Suppressor macrophage (primary cell): ENCODE measurements at regions not wholly inside any gene's neighbourhood (a gene's known extent, or its start where the extent isn't known, plus 50 kb on each side); places are given as distances from the start of the nearest gene placed in this dataset.
"Not testable (repeated sequence)": the region's sequence is repeated elsewhere in the genome, so short reads cannot be mapped to it uniquely, and the experiment has no call there.

Source experiments
- DNase-seq, 4 experiments: peaks; one replicate each; pipeline ENCODE4 v3.0.0-alpha.2; 2020 to 2022

GRCh38 chr1:91148641-91149069 lies 126.8 kb upstream of the ZNF644 start:
- peak; percentile 68 to 81 (median 76) for DNase-seq

GRCh38 chr1:91141858-91142257 lies 120.0 kb upstream of the ZNF644 start:
- DNase-seq = no peak

GRCh38 chr1:91138959-91139358 lies 117.1 kb upstream of the ZNF644 start:
- no peak for DNase-seq

GRCh38 chr1:91137173-91137852 lies 115.5 kb upstream of the ZNF644 start:
- no peak for DNase-seq

DNA sequence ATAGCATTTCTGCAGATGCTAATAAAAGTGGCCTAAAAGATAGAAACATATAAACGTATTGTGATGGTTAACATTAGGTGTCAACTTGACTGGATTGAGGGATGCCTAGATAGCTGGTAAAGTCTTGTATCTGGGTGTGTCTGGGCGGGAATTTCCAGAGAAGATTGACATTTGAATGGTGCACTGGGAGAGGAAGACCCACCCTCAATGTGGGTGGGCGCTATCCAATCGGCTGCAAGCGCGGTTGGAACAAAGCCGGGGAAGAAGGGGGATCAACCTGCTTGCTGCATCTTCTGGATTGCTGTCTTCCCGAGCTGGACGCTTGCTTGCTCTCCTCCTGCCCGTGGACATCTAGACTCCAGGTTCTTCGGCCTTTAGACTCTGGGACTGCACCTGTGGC lies 114.0 kb upstream of the ZNF644 start:
- DNase-seq = no peak

- DNase-seq = no peak
Measured at GRCh38 chr1:91133248-91133647, 111.4 kb upstream of the ZNF644 start.

DNA sequence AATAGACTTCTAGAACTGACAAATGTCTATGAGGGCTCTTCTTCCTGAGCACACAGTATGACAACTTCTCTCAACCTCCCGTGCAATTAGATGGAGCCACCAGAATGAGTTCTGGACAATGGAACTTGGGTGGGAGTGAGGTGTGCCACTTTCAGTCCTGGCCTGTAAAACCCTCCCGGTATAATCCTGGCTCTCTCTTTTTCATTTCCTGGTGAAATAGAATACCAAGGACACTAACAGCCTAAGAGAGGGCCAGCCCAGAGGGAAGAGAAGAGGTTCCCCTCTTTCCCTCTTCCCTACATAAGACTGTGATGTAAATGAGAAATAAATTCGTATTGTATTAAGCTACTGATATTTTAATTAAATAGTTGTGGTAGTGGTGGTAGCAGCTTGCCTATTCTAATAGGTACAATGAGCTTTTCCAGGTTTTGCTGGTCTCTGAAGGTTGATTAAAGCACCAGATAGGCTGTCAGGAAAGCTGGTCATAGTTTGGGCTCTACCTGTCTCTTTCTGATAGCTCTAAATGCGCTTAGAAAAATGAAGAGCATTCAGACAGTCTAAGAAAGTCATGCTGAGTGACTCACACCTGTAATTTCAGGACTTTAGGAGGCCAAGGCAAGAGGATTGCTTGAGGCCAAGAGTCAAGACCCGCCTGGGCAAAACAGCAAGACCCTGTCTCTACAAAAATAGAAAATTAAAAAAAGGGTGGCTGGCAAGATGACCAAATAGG lies 108.6 kb upstream of the ZNF644 start:
- no peak for DNase-seq

DNA sequence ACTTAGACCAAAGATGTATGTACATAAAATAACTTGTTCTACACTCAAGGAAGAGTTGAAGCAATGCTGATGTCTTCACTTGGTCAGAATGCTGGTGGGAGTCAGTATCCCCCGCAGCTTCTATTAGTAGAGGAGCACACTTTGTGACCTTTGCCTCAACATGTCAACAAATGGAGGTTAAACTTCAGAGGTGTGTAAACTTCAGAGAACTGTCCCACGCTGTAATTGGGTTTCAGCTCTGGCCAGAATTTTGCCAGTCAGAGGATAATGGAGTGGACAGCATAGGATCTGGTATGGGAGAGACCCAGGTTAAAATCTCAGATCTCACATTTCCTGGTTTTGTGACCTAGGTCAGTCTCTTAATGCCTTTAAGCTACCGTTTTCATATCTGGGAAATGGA lies 107.6 kb upstream of the ZNF644 start:
- DNase-seq = no peak

DNA sequence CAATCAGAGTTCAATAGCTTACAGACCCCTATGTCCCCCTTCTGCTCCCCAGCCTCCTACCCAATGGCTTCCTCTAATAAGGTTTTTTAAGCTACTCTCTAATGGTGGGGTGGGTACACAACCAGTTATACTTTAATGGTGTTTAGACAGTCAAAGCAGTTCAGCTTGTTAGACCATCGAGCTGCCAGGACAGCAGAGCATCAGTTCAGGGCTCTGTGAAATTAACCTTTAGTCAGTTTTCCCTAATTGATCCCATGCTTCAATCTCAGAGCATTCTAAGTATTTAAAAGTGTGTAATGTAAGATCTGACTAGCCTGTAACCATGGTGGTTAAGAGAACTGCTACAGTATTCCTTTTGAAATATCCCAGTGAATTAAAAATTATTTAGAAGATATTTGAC lies 107.2 kb upstream of the ZNF644 start:
- no peak for DNase-seq

DNA sequence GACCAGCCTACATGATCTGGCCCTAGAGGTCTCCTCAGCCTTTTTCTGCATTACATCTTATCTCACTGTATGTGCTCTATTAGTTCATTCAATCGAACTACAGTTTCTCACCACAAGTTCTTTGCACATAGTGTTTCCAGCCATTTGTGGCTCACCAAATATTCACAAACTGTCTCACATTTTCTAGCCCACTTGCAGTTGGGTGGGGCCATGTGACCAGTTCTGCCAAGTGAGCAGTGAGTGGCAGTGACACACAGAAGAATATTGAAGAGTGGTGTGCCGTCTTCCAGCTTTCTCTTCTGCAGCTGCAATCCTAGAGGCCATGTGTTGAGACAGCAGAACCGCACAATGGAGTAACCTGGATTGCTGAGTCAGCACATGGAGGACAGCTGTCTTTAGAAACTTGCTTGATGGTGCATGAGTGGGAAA lies 103.2 kb upstream of the ZNF644 start:
- DNase-seq = peak; percentile 9 to 57 (median 38)

DNA sequence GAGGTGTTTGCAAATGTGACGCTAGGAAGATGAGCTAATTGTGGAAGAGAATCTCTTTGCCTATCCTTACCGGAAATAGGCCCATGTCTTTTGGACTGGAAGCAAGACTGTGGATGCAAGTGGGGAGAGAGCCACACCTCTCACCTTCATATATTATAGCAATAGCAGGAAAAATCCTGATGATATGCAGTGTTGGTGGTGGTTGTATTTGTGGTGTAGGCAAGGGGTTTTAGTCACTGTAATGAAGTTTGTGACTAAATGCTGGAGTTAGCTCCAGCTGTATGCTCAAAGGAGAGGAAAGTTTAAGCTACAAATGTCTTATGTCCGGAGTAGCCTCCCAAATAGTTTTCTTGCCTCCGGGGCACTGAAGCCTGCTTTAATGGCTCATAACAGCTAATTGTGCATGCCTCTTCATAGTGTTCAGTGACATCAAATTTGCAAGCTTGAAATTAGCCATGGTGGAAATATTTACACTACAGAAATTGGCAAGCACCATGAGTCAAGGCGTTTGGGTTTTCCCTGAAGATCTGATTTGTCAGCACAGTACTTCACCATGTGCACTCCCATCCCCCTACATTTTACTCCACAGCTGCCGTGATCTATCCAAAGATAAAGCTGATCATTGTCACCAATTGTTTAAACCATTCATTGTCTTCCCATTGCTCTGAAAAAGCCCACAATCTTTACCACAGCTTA lies 102.6 kb upstream of the ZNF644 start:
- no peak for DNase-seq

DNA sequence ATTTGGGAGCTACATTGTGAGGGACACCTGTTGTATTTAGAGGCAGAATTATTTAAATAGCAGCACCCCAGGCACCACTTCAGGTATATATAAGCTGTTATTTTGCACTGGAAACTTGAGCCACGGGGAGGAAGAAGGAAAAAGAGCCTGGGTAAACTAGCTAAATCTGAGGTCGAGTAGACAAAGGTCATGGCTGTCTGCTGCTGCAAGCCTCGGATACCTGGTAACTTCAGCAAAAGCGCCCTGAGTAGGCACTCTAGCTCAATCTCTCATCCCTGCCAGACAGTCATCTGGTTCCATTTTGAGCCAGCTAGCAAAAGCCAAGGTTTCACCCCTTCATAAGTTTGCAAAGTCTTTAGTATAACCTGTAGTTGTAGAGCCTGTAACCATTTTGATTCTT lies 101.9 kb upstream of the ZNF644 start:
- DNase-seq = no peak

DNA sequence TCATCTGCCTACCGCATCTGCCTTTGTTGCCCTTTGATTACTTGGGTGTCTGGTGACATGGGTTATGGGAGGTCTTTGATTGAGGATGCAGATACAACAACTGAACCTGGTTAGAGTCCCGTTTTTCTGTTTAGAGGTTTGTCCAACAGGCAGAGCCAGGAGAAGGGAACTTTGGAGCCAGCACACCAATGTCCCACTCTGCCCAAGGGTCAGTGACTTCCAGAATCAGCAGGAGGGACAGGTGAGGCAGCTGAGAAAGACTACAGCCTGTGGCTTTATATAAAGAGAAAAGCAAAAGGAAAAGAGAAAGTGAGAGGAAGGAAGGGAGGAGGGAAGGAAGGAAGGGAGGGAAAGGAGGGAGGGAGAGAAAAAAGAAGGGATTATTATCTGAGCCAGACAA lies 101.5 kb upstream of the ZNF644 start:
- DNase-seq = no peak

- no peak for DNase-seq
Measured at GRCh38 chr1:91122106-91122717, 100.4 kb upstream of the ZNF644 start.

- DNase-seq = no peak
Measured at GRCh38 chr1:91121366-91121765, 99.5 kb upstream of the ZNF644 start.

DNA sequence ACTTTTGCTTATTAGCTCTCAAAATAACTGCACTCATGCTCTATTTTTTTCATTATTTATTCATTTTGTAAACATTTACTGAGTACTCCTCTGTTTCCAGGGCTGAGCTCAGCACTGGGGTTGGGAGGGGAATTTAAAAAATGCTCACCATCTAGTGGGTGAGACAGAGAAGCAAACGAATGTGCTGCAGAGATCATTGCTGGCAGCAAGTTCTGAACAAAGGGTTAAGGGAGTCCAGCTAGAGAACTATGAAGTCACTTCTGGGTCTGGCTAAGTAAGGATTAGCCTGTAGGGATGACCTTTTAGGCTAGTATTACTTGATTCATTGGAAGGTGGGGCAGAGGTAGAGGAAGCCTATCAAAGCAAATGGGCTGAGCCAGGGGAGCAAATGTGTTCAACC lies 99.1 kb upstream of the ZNF644 start:
- no peak for DNase-seq

DNA sequence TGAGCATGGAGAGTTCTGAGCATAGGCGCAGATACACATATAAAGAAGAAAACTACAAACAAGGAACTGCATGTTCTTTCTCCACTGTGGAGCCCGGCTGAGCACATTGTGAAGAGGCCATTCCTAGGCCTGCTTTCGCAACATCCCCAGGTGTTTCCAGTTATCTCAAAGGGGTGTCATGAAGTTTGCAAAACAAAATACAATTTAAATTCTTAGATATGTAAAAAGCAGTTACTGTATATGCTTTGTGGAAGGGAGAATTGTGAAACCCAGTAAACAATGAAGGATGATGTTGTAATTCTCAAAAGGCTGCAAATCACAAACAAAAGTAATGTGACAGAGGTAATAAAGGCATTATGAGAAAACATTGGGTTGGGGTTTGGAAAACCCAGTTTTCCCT lies 98.6 kb upstream of the ZNF644 start:
- DNase-seq = no peak

DNA sequence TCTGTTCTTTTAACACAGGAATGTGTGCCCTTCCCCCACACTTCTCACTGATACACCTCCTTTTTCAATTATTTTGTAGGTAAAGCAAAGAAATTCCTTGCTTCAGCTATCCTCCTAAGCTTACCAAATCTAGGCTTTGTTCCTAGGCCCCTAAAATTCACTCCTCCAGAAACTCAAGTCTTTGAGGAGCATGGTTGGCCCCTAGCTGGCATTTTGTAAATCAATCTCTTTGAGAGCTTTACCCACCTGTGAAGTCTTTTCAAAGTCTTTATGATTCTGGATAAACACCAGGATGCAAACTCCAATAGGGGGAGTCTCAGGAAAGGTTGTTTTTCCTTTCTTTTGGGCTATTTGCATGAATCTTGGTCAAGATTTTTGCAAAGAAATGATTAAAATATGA lies 82.9 kb upstream of the ZNF644 start:
- DNase-seq = no peak

GRCh38 chr1:91101328-91101727 lies 79.5 kb upstream of the ZNF644 start:
- no peak for DNase-seq

GRCh38 chr1:91099746-91100621 lies 78.1 kb upstream of the ZNF644 start:
- no peak for DNase-seq

DNA sequence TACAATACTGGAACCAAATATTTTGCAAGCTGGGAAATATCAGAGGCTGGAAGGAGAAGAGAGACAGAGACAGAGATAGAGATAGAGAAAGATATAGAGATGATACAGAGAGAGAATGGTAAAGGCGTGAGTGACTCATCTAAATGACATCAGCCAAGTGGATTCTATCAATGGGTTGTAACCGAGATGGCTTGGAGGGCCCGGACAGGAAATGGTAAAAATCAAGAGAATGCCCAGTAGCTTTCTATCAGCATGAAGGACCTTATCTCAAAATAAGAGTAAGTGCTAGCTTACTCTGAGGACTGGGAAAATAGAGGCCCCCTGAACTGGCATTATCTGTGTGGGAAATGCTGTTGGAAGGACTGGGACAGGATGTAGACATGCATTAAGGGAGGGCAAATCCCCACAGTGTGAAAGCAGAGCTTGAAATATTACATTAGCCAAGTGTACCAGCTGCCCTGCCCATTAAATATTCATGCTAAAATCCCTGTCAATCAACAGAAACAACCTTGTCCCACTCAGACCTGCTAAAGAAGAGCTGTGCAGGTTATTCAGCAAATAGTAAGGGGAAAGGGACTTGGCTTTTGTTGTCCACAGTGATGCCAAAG lies 76.6 kb upstream of the ZNF644 start:
- no peak for DNase-seq

DNA sequence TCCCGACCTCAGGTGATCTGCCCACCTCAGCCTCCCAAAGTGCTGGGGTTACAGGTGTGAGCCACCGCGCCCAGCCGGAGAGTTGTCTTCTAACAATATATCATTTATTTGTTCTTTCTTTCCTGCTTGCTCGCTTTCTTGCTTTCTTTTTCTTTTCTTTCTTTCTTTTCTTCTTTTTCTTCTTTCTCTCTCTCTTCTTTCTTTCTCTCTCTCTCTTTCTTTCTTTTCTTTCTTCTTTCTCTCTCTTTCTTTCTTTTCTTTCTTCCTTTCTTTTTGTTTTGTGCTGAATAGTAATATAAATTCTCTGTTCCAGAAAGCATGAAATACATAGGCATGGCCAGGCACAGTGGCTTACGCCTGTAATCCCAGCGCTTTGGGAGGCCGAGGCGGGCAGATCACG lies 73.5 kb upstream of the ZNF644 start:
- DNase-seq = not testable (repeated sequence)
